ENCODE measurements at regions not wholly inside any gene's neighbourhood (a gene's known extent, or its start where the extent isn't known, plus 50 kb on each side); places are given as distances from the start of the nearest gene placed in this dataset.

GRCh38 chr1:72915581-72915980 is 633.2 kb upstream of the NEGR1 start:
- TF ChIP-seq EZH2 (IDR thresholded peaks at IDR 0.05) = no peak
- TF ChIP-seq POLR2AphosphoS5 (IDR thresholded peaks at IDR 0.05; ENCODE audit: borderline replicate concordance, low read depth, low read length) = no peak
- no peak for TF ChIP-seq FOXP2 (optimal IDR thresholded peaks at IDR 0.05; ENCODE audit: control extremely low read depth, extremely low read length, insufficient read depth)
